IMR-90 (cell line): ENCODE measurements at regions not wholly inside any gene's neighbourhood (a gene's known extent, or its start where the extent isn't known, plus 50 kb on each side); places are given as distances from the start of the nearest gene placed in this dataset.
"Not testable (repeated sequence)": the region's sequence is repeated elsewhere in the genome, so short reads cannot be mapped to it uniquely, and the experiment has no call there.

Experiments used
- ATAC-seq: fragments of 200-7000 bp; cut with Tn5 transposase; 2 replicates; pipeline ENCODE4 v1.9.1; 2020; ENCODE audit warnings: low read depth, mild to moderate bottlenecking, moderate library complexity
- BruUV-seq: library from RNA; stranded (reverse); fragments of 400-500 nt; replicated peaks from 2 replicates; lab custom pipeline; 2021; lab: Mats Ljungman, UMichigan
- CTCF ChIA-PET: fragments of 300-600 bp; formaldehyde crosslinking; extraction: SDS; loops from one replicate; lab custom pipeline; 2021; ENCODE audit warnings: antibody characterized with exemption; lab: Yijun Ruan, JAX
- POLR2A ChIA-PET: fragments of 300-600 bp; sonication (Branson Sonifier 250); formaldehyde crosslinking; loops from one replicate; lab custom pipeline; 2022; ENCODE audit warnings: antibody characterized with exemption; ENCODE audit not compliant: unreplicated experiment; lab: Charles Lee
- DNase-seq: peaks from one replicate; pipeline ENCODE4 v3.0.0; 2013
- H2AFZ ChIP-seq: replicated peaks from 2 replicates; pipeline ENCODE3; 2013; ENCODE audit warnings: low read length, mild to moderate bottlenecking; ENCODE audit not compliant: poor library complexity
- H2AK5ac ChIP-seq: 2 replicates; pipeline ENCODE4 v1.6.1; 2013; ENCODE audit warnings: low read depth, low read length, inconsistent platforms
- H2AK9ac ChIP-seq: replicated peaks from 2 replicates; pipeline ENCODE3; 2013; ENCODE audit warnings: mild to moderate bottlenecking, low read depth, low read length, moderate library complexity; ENCODE audit not compliant: poor library complexity
- H2BK120ac ChIP-seq: 2 replicates; pipeline ENCODE4 v1.6.1; 2013; ENCODE audit warnings: low read depth, low read length, inconsistent platforms
- H2BK15ac ChIP-seq: 3 replicates; pipeline ENCODE4 v1.6.1; 2013; ENCODE audit warnings: low read depth, low read length, inconsistent platforms
- H2BK20ac ChIP-seq: 2 replicates; pipeline ENCODE4 v1.6.1; 2013; ENCODE audit warnings: low read depth, mild to moderate bottlenecking, inconsistent platforms, low read length, moderate library complexity
- H2BK5ac ChIP-seq: 2 replicates; pipeline ENCODE4 v1.6.1; 2013; ENCODE audit warnings: mild to moderate bottlenecking, low read depth, low read length, inconsistent platforms; ENCODE audit not compliant: poor library complexity, severe bottlenecking
- H3K14ac ChIP-seq: replicated peaks from 2 replicates; pipeline ENCODE4 v1.6.1; 2013; ENCODE audit warnings: low read depth, low read length, inconsistent platforms
- H3K18ac ChIP-seq: 2 replicates; pipeline ENCODE4 v1.6.1; 2013; ENCODE audit warnings: low read depth, low read length, control low read depth
- H3K23ac ChIP-seq: 2 replicates; pipeline ENCODE4 v1.6.1; 2013; ENCODE audit warnings: low read depth, low read length, inconsistent platforms
- H3K27ac ChIP-seq: 2 replicates; pipeline ENCODE4 v1.5.1; 2013; ENCODE audit warnings: mild to moderate bottlenecking, control low read depth, low read length; ENCODE audit not compliant: insufficient read depth
- H3K27me3 ChIP-seq: 2 replicates; pipeline ENCODE4 v1.6.1; 2013; ENCODE audit warnings: low read length; ENCODE audit not compliant: control insufficient read depth, insufficient read depth
- H3K36me3 ChIP-seq: 2 replicates; pipeline ENCODE4 v1.6.1; 2013; ENCODE audit warnings: low read length, mixed read lengths; ENCODE audit not compliant: control insufficient read depth, insufficient read depth
- H3K4ac ChIP-seq: 2 replicates; pipeline ENCODE4 v1.6.1; 2013; ENCODE audit warnings: low read depth, low read length, inconsistent platforms
- H3K4me1 ChIP-seq: 2 replicates; pipeline ENCODE4 v1.6.1; 2013; ENCODE audit warnings: low read length, mixed read lengths; ENCODE audit not compliant: control insufficient read depth, insufficient read depth
- H3K4me2 ChIP-seq: 2 replicates; pipeline ENCODE4 v1.6.1; 2013; ENCODE audit warnings: low read depth, mild to moderate bottlenecking, control low read depth, low read length, moderate library complexity
- H3K4me3 ChIP-seq: 2 replicates; pipeline ENCODE4 v1.5.1; 2013; ENCODE audit warnings: low read depth, mild to moderate bottlenecking, control low read depth, low read length, moderate library complexity; ENCODE audit not compliant: insufficient read depth
- H3K56ac ChIP-seq: 2 replicates; pipeline ENCODE4 v1.6.1; 2013; ENCODE audit warnings: low read length, inconsistent platforms; ENCODE audit not compliant: insufficient read depth; ENCODE audit errors: extremely low read depth
- H3K79me1 ChIP-seq, 2 experiments: 2 replicates each; pipeline ENCODE4 v1.6.1; 2013; ENCODE audit warnings: low read length in 2 of 2, inconsistent platforms in 1 of 2, low read depth in 1 of 2
- H3K9ac ChIP-seq: 2 replicates; pipeline ENCODE4 v1.6.1; 2013; ENCODE audit warnings: low read depth, low read length, control low read depth
- H3K9me1 ChIP-seq: 2 replicates; pipeline ENCODE4 v1.6.1; 2013; ENCODE audit warnings: low read length, inconsistent platforms; ENCODE audit not compliant: insufficient read depth
- H3K9me3 ChIP-seq: 2 replicates; pipeline ENCODE4 v1.6.1; 2013; ENCODE audit warnings: low read length; ENCODE audit not compliant: control insufficient read depth, insufficient read depth
- H4K20me1 ChIP-seq: 2 replicates; pipeline ENCODE4 v1.6.1; 2013; ENCODE audit warnings: low read length, inconsistent platforms; ENCODE audit not compliant: insufficient read depth
- H4K5ac ChIP-seq: 2 replicates; pipeline ENCODE4 v1.6.1; 2013; ENCODE audit warnings: mild to moderate bottlenecking, low read depth, low read length, control low read depth
- H4K8ac ChIP-seq, 2 experiments: 2 replicates each; pipeline ENCODE4 v1.6.1; 2013; ENCODE audit warnings: low read depth in 2 of 2, low read length in 2 of 2, control low read depth in 1 of 2, inconsistent platforms in 1 of 2
- H4K91ac ChIP-seq: 2 replicates; pipeline ENCODE4 v1.6.1; 2013; ENCODE audit warnings: low read depth, low read length, inconsistent platforms; ENCODE audit not compliant: insufficient read depth
- WGBS, 2 experiments: methylation state at CpG; one replicate each; pipeline versions ENCODE4 v1.1.5 to v1.1.7; 2013; ENCODE audit warnings: missing lambda C conversion rate in 2 of 2; ENCODE audit not compliant: insufficient read length in 1 of 2; ENCODE audit errors: extremely low coverage in 2 of 2; 5-methylcytosine and 5-hydroxymethylcytosine counted together
- dilution Hi-C: fragments of 300-500 bp; cut with HindIII; formaldehyde crosslinking; loops from one replicate; pipeline ENCODE4 v1.14.3; 2018; ENCODE audit warnings: low sequenced_read_pairs; ENCODE audit not compliant: unreplicated experiment
- in situ Hi-C: fragments of 300-500 bp; cut with MboI; formaldehyde crosslinking; loops from 3 replicates; pipeline ENCODE4 v1.14.3; 2019; ENCODE audit warnings: low sequenced_read_pairs, inconsistent platforms, mixed read lengths
- intact Hi-C: fragments of 100-400 bp; cut with micrococcal nuclease; formaldehyde crosslinking; loops from 2 replicates; pipeline ENCODE4 v1.10.0; 2022

GRCh38 chr12:105446460-105446859 lies 116.0 kb downstream of the C12orf75 start:
- POLR2A ChIA-PET, H2AK5ac ChIP-seq, dilution Hi-C loops, H4K20me1 ChIP-seq, H2AFZ ChIP-seq, H3K23ac ChIP-seq, H3K4me2 ChIP-seq, H3K14ac ChIP-seq, H3K9me3 ChIP-seq, H3K9ac ChIP-seq, H4K5ac ChIP-seq, intact Hi-C loops, H3K79me1 ChIP-seq, H2BK120ac ChIP-seq, DNase-seq, H4K91ac ChIP-seq, H3K27me3 ChIP-seq, BruUV-seq, H3K9me1 ChIP-seq, H4K8ac ChIP-seq, H3K4me3 ChIP-seq, in situ Hi-C loops, H3K27ac ChIP-seq, H2BK20ac ChIP-seq, ATAC-seq, CTCF ChIA-PET, H3K36me3 ChIP-seq, H2BK5ac ChIP-seq, H3K4me1 ChIP-seq, H3K56ac ChIP-seq, H2AK9ac ChIP-seq, H3K18ac ChIP-seq: not testable (repeated sequence)
- H2BK15ac ChIP-seq = peak overlapping the region; percentile 78; the same call in 2 of the 3 replicates
- no CpG with 5 or more reads among the region's 2 CpGs for WGBS, 2 experiments
- 0 out of 2 replicates have a peak overlapping the region, but pooled peaks have one; percentile 2 for H3K4ac ChIP-seq
